ENCODE measurements at regions not wholly inside any gene's neighbourhood (a gene's known extent, or its start where the extent isn't known, plus 50 kb on each side); places are given as distances from the start of the nearest gene placed in this dataset.

- no peaks in the 10 kb centered on the region for H3K4me1 ChIP-seq (ENCODE audit: control insufficient read depth, insufficient read depth, low read length)
- ATAC-seq (no peak), DNase-seq (no peak)
- H3K27me3 ChIP-seq (ENCODE audit: control insufficient read depth, insufficient read depth, low read length): no peaks in the 10 kb centered on the region
- H3K36me3 ChIP-seq (ENCODE audit: control insufficient read depth, insufficient read depth, low read length): no peaks in the 10 kb centered on the region
- H3K4me3 ChIP-seq (ENCODE audit: low read length): no peak overlapping the region
- H3K36me3 Mint-ChIP-seq: peaks cover 28% of the 10 kb centered on the region
- H3K27ac Mint-ChIP-seq: no peak overlapping the region
- no peak overlapping the region for H3K27ac ChIP-seq (ENCODE audit: low read length)
- peaks cover 21 to 26% of the 10 kb centered on the region in 2 donors for H3K9me3 Mint-ChIP-seq
- H3K4me3 Mint-ChIP-seq: no peak overlapping the region
- H3K27me3 Mint-ChIP-seq (ENCODE audit: low read depth in 2 of 2): no peaks in the 10 kb centered on the region
- no peaks in the 10 kb centered on the region for H3K4me1 Mint-ChIP-seq
- whole genome bisulfite sequencing (ENCODE audit: insufficient coverage): 80% methylated on average over 1 of the region's 1 CpG
- no peak for TF ChIP-seq CTCF (IDR thresholded peaks at IDR 0.05)
- intact Hi-C loops (cut with micrococcal nuclease): no loop called here
- H3K9me3 ChIP-seq (ENCODE audit: control insufficient read depth, insufficient read depth, low read length): peaks cover 11% of the 10 kb centered on the region
Measured at GRCh38 chr16:62692685-62693084, 656.4 kb upstream of the CDH8 start.

GRCh38 chr16:62681819-62682218 is 645.6 kb upstream of the CDH8 start:
- intact Hi-C loops (cut with micrococcal nuclease): no loop called here
- Mint-ChIP-seq H3K9me3 (peaks cover 9 to 27% of the 10 kb centered on the region in 2 donors), H3K27me3 (ENCODE audit: low read depth in 2 of 2) (no peaks in the 10 kb centered on the region), H3K36me3 (no peaks in the 10 kb centered on the region), H3K4me1 (no peaks in the 10 kb centered on the region), H3K4me3 (no peak overlapping the region), H3K27ac (no peak overlapping the region)
- Histone ChIP-seq H3K36me3 (ENCODE audit: control insufficient read depth, insufficient read depth, low read length) (no peaks in the 10 kb centered on the region), H3K27me3 (ENCODE audit: control insufficient read depth, insufficient read depth, low read length) (no peaks in the 10 kb centered on the region), H3K27ac (ENCODE audit: low read length) (no peak overlapping the region), H3K4me1 (ENCODE audit: control insufficient read depth, insufficient read depth, low read length) (no peaks in the 10 kb centered on the region), H3K4me3 (ENCODE audit: low read length) (no peak overlapping the region), H3K9me3 (ENCODE audit: control insufficient read depth, insufficient read depth, low read length) (peaks cover 25% of the 10 kb centered on the region)
- WGBS (ENCODE audit: insufficient coverage): no CpG with 5 or more reads among the region's 1 CpG
- ATAC-seq (no peak), DNase-seq (no peak)
- no peak for TF ChIP-seq CTCF (IDR thresholded peaks at IDR 0.05)

- no peak overlapping the region for H3K27ac Mint-ChIP-seq
- no peaks in the 10 kb centered on the region for H3K36me3 ChIP-seq (ENCODE audit: control insufficient read depth, insufficient read depth, low read length)
- no peak overlapping the region for H3K27ac ChIP-seq (ENCODE audit: low read length)
- no peak overlapping the region for H3K4me3 Mint-ChIP-seq
- intact Hi-C loops (cut with micrococcal nuclease): no loop called here
- no peaks in the 10 kb centered on the region for H3K4me1 Mint-ChIP-seq
- peaks cover 9% of the 10 kb centered on the region for H3K36me3 Mint-ChIP-seq
- no peaks in the 10 kb centered on the region for H3K27me3 Mint-ChIP-seq (ENCODE audit: low read depth in 2 of 2)
- no peak for DNase-seq
- no peaks in the 10 kb centered on the region for H3K27me3 ChIP-seq (ENCODE audit: control insufficient read depth, insufficient read depth, low read length)
- H3K4me3 ChIP-seq (ENCODE audit: low read length): no peak overlapping the region
- peaks cover 18% of the 10 kb centered on the region for H3K9me3 ChIP-seq (ENCODE audit: control insufficient read depth, insufficient read depth, low read length)
- 74% methylated on average over 3 of the region's 4 CpGs for WGBS (ENCODE audit: insufficient coverage)
- no peak for ATAC-seq
- no peaks in the 10 kb centered on the region for H3K4me1 ChIP-seq (ENCODE audit: control insufficient read depth, insufficient read depth, low read length)
- TF ChIP-seq CTCF (IDR thresholded peaks at IDR 0.05): no peak
- peaks cover 16 to 36% of the 10 kb centered on the region in 2 donors for H3K9me3 Mint-ChIP-seq
Measured at GRCh38 chr16:62678796-62679195, 642.6 kb upstream of the CDH8 start.

GRCh38 chr16:62676306-62676705 is 640.1 kb upstream of the CDH8 start:
- H3K4me3 Mint-ChIP-seq: no peak overlapping the region
- no peak for TF ChIP-seq CTCF (IDR thresholded peaks at IDR 0.05)
- WGBS (ENCODE audit: insufficient coverage): 68% methylated on average over 4 of the region's 4 CpGs
- Histone ChIP-seq H3K4me3 (ENCODE audit: low read length) (no peak overlapping the region), H3K36me3 (ENCODE audit: control insufficient read depth, insufficient read depth, low read length) (no peaks in the 10 kb centered on the region), H3K27ac (ENCODE audit: low read length) (no peak overlapping the region), H3K27me3 (ENCODE audit: control insufficient read depth, insufficient read depth, low read length) (no peaks in the 10 kb centered on the region), H3K4me1 (ENCODE audit: control insufficient read depth, insufficient read depth, low read length) (no peaks in the 10 kb centered on the region), H3K9me3 (ENCODE audit: control insufficient read depth, insufficient read depth, low read length) (peaks cover 13% of the 10 kb centered on the region)
- peaks cover 16 to 37% of the 10 kb centered on the region in 2 donors for H3K9me3 Mint-ChIP-seq
- no peak for DNase-seq
- no peak overlapping the region for H3K27ac Mint-ChIP-seq
- ATAC-seq: no peak
- intact Hi-C loops (cut with micrococcal nuclease): no loop called here
- no peaks in the 10 kb centered on the region for H3K27me3 Mint-ChIP-seq (ENCODE audit: low read depth in 2 of 2)
- H3K4me1 Mint-ChIP-seq: no peaks in the 10 kb centered on the region
- peaks cover 9% of the 10 kb centered on the region for H3K36me3 Mint-ChIP-seq

Measured in natural killer cell (primary cell).